GM19463 (cell line): ENCODE measurements at regions not wholly inside any gene's neighbourhood (a gene's known extent, or its start where the extent isn't known, plus 50 kb on each side); places are given as distances from the start of the nearest gene placed in this dataset.
"Not testable (repeated sequence)": the region's sequence is repeated elsewhere in the genome, so short reads cannot be mapped to it uniquely, and the experiment has no call there.

Source experiments
- ATAC-seq: cut with Tn5 transposase; IDR thresholded peaks from one replicate; pipeline ENCODE4 v1.9.1; 2021; ENCODE audit warnings: mild to moderate bottlenecking, moderate library complexity; ENCODE audit not compliant: unreplicated experiment

- not testable (repeated sequence) for ATAC-seq
Observed at GRCh38 chr1:148210624-148211023, 58.5 kb upstream of the NBPF11 start.

GRCh38 chr1:148210166-148210565, 58.1 kb upstream of the NBPF11 start:
- ATAC-seq: not testable (repeated sequence)

GRCh38 chr1:148202013-148202412, 49.9 kb upstream of the NBPF11 start:
- not testable (repeated sequence) for ATAC-seq
